ENCODE measurements at regions not wholly inside any gene's neighbourhood (a gene's known extent, or its start where the extent isn't known, plus 50 kb on each side); places are given as distances from the start of the nearest gene placed in this dataset.

DNA sequence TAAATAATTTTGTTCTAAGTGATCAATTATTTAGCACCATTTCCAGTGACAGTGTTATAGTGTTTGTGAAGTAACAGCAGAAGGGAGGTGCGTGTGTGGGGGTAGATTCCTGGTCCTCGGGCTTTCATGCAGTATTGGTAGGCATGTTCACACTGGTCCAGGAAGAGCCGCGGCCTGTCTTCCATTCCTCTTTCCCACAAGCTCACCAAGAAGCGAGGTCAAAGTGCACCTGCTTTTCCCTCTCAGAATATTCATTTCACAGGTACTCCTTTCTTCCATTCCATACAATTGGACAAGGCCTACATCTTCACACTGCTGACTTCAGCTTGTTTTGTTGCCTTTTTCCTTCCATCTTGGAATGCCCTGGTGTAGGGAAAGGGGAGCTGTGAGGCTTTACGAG is 151.8 kb upstream of the CELF2 start:
- DNase-seq (ENCODE audit: extremely low read depth, low read depth): no peak
- TF ChIP-seq CTCF (IDR thresholded peaks at IDR 0.05; ENCODE audit: low read depth, low read length, missing control alignments): no peak
- H3K4me3 ChIP-seq (replicated peaks; ENCODE audit: low read depth, low read length): no peak overlapping the region

GRCh38 chr10:10869592-10869991 is 148.1 kb upstream of the CELF2 start:
- no peak overlapping the region for H3K4me3 ChIP-seq (replicated peaks; ENCODE audit: low read depth, low read length)
- TF ChIP-seq CTCF (IDR thresholded peaks at IDR 0.05; ENCODE audit: low read depth, low read length, missing control alignments): no peak
- no peak for DNase-seq (ENCODE audit: extremely low read depth, low read depth)

DNA sequence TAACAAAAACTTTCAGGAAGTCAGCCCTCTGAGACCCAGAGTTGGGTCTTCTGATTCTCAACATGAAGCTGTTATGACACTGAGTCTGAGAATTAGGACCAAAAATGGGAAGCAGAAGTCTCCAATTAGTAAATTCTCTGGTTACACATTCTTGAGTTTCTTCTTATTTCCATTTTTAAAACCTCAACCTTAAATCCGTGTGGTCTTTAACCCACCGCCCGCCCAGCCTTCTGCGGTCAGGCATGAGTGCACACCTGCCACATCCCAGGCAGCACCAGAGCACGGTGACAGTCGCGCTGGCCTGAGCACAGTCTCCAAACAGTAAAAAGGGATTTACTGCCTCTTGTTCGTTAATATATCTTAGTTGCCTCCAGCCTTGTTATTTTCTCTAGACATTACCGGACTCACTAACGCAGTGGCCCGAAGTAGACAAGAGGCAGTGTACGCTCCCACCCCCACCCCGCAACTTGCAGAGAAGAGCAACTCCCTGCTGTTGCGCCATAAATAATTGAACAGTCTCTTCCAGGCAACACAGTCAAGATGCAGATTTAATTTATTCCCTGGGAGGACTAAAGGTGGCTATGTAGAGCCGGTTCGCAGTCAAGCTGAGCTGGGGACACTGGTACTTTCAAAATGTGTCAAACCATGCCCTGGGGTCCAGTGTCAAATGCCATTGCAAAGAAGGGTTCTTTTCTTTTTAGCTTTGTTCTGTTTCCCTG is 147.0 kb upstream of the CELF2 start:
- no peak for TF ChIP-seq CTCF (IDR thresholded peaks at IDR 0.05; ENCODE audit: low read depth, low read length, missing control alignments)

DNA sequence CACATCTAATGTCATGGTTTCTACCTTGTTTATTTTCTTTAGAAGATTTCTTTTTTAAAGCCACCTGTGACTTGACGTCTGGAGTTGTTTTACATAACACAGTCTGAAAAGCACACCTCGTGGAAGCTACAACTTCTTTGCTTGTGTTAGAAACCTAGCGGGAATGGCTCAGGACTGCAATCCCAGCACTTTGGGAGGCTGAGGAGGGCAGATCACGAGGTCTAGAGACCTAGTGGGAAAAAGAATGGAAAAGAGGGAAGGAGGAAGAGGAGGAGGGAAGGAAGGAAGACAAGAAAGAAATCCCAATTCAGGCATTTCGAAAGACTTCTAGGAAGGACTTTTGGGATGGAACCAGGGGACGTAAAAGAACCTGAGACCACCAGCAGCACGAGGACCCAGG is 146.3 kb upstream of the CELF2 start:
- no peak overlapping the region for H3K4me3 ChIP-seq (replicated peaks; ENCODE audit: low read depth, low read length)
- no peak for DNase-seq (ENCODE audit: extremely low read depth, low read depth)
- TF ChIP-seq CTCF (IDR thresholded peaks at IDR 0.05; ENCODE audit: low read depth, low read length, missing control alignments): no peak

More for the DNA sequence above, 147.0 kb upstream of the CELF2 start:
- DNase-seq (ENCODE audit: extremely low read depth, low read depth): no peak
- H3K4me3 ChIP-seq (replicated peaks; ENCODE audit: low read depth, low read length): no peak overlapping the region

GRCh38 chr10:10872035-10872673 is 145.5 kb upstream of the CELF2 start:
- peak; percentile 63 for DNase-seq (ENCODE audit: extremely low read depth, low read depth)
- no peak for TF ChIP-seq CTCF (IDR thresholded peaks at IDR 0.05; ENCODE audit: low read depth, low read length, missing control alignments)
- no peak overlapping the region for H3K4me3 ChIP-seq (replicated peaks; ENCODE audit: low read depth, low read length)

DNA sequence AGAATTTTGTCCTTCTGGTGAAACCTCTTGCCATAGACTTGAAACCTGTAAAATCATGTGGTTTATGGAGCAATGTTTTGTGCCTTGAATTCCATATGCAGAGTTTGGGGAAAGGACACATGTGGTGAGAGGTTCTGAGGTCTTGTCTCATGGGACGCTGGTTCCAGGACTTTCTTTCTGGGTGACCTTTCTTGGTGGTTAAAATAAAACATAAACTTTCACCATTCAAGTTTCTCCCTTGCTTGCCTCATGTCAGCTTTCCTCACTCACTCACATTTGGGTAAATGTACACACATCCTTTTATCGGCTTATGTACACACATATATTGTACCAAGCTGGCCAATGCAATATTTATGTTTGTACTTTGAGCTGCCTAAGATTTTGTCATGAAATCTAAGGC is 144.9 kb upstream of the CELF2 start:
- no peak for TF ChIP-seq CTCF (IDR thresholded peaks at IDR 0.05; ENCODE audit: low read depth, low read length, missing control alignments)
- no peak for DNase-seq (ENCODE audit: extremely low read depth, low read depth)
- no peak overlapping the region for H3K4me3 ChIP-seq (replicated peaks; ENCODE audit: low read depth, low read length)
